Ecto neural progenitor cell (in vitro differentiated cells): ENCODE measurements at regions not wholly inside any gene's neighbourhood (a gene's known extent, or its start where the extent isn't known, plus 50 kb on each side); places are given as distances from the start of the nearest gene placed in this dataset.
"Not testable (repeated sequence)": the region's sequence is repeated elsewhere in the genome, so short reads cannot be mapped to it uniquely, and the experiment has no call there.

ENCODE experiments used
- DNase-seq: peaks from one replicate; pipeline ENCODE4 v3.0.0-alpha.2; 2018; ENCODE audit warnings: low spot score

- DNase-seq = no peak
Observed at GRCh38 chr4:123674762-123675465, 278.3 kb downstream of the SPRY1 start.

- no peak for DNase-seq
Observed at GRCh38 chr4:123675567-123675966, 279.0 kb downstream of the SPRY1 start.

- no peak for DNase-seq
Observed at GRCh38 chr4:123676071-123676889, 279.7 kb downstream of the SPRY1 start.

GRCh38 chr4:123676890-123677229 is 280.3 kb downstream of the SPRY1 start:
- no peak for DNase-seq

- DNase-seq = no peak
Observed at GRCh38 chr4:123682931-123683330, 286.3 kb downstream of the SPRY1 start.

- DNase-seq = not testable (repeated sequence)
Observed at GRCh38 chr4:123684937-123685336, 288.3 kb downstream of the SPRY1 start.

GRCh38 chr4:123695531-123695930 is 298.9 kb downstream of the SPRY1 start:
- not testable (repeated sequence) for DNase-seq

- no peak for DNase-seq
Observed at GRCh38 chr4:123696687-123697086, 300.1 kb downstream of the SPRY1 start.

- DNase-seq = no peak
Observed at GRCh38 chr4:123698556-123698955, 302.0 kb downstream of the SPRY1 start.

- no peak for DNase-seq
Observed at GRCh38 chr4:123699880-123700771, 303.5 kb downstream of the SPRY1 start.

GRCh38 chr4:123701131-123701575 is 304.6 kb downstream of the SPRY1 start:
- DNase-seq = no peak

- DNase-seq = no peak
Observed at GRCh38 chr4:123705419-123705818, 308.8 kb downstream of the SPRY1 start.

GRCh38 chr4:123706973-123707372 is 310.4 kb downstream of the SPRY1 start:
- DNase-seq = no peak

- no peak for DNase-seq
Observed at GRCh38 chr4:123708902-123709301, 312.3 kb downstream of the SPRY1 start.

GRCh38 chr4:123709336-123709735 is 312.7 kb downstream of the SPRY1 start:
- no peak for DNase-seq

GRCh38 chr4:123731035-123731434 is 334.4 kb downstream of the SPRY1 start:
- no peak for DNase-seq

GRCh38 chr4:123737156-123737555 is 340.6 kb downstream of the SPRY1 start:
- no peak for DNase-seq

- DNase-seq = no peak
Observed at GRCh38 chr4:123739806-123740205, 343.2 kb downstream of the SPRY1 start.

- no peak for DNase-seq
Observed at GRCh38 chr4:123740236-123740635, 343.6 kb downstream of the SPRY1 start.

GRCh38 chr4:123741906-123742305 is 345.3 kb downstream of the SPRY1 start:
- DNase-seq = no peak

- no peak for DNase-seq
Observed at GRCh38 chr4:123743848-123744247, 347.3 kb downstream of the SPRY1 start.

- DNase-seq = no peak
Observed at GRCh38 chr4:123744664-123745290, 348.2 kb downstream of the SPRY1 start.
